WTC11 (cell line): ENCODE measurements at regions not wholly inside any gene's neighbourhood (a gene's known extent, or its start where the extent isn't known, plus 50 kb on each side); places are given as distances from the start of the nearest gene placed in this dataset.

Source experiments
- NR3C1 ChIP-seq: sonication (generic); formaldehyde crosslinking; conservative IDR thresholded peaks from 2 replicates; pipeline ENCODE4 v1.8.1; 2023; ENCODE audit warnings: low read depth, mild to moderate bottlenecking, missing genetic modification reagents
- TF ChIP-seq, protein P1 (sequence below): fragments of 200-600 bp; IDR thresholded peaks from 2 replicates; pipeline ENCODE4 v1.8.0; 2022; ENCODE audit warnings: antibody characterized with exemption
- TF ChIP-seq, protein P2 (sequence below): sonication (generic); formaldehyde crosslinking; IDR thresholded peaks from 2 replicates; pipeline ENCODE4 v1.8.1; 2023; ENCODE audit warnings: mild to moderate bottlenecking, missing genetic modification reagents

GRCh38 chr22:20641919-20642579 is 131.9 kb upstream of the SERPIND1 start:
- no peak for TF ChIP-seq NR3C1 (CRISPR knock-in tag)
- TF ChIP-seq, protein P1, sequence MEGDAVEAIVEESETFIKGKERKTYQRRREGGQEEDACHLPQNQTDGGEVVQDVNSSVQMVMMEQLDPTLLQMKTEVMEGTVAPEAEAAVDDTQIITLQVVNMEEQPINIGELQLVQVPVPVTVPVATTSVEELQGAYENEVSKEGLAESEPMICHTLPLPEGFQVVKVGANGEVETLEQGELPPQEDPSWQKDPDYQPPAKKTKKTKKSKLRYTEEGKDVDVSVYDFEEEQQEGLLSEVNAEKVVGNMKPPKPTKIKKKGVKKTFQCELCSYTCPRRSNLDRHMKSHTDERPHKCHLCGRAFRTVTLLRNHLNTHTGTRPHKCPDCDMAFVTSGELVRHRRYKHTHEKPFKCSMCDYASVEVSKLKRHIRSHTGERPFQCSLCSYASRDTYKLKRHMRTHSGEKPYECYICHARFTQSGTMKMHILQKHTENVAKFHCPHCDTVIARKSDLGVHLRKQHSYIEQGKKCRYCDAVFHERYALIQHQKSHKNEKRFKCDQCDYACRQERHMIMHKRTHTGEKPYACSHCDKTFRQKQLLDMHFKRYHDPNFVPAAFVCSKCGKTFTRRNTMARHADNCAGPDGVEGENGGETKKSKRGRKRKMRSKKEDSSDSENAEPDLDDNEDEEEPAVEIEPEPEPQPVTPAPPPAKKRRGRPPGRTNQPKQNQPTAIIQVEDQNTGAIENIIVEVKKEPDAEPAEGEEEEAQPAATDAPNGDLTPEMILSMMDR, result no peak
- TF ChIP-seq, protein P2, sequence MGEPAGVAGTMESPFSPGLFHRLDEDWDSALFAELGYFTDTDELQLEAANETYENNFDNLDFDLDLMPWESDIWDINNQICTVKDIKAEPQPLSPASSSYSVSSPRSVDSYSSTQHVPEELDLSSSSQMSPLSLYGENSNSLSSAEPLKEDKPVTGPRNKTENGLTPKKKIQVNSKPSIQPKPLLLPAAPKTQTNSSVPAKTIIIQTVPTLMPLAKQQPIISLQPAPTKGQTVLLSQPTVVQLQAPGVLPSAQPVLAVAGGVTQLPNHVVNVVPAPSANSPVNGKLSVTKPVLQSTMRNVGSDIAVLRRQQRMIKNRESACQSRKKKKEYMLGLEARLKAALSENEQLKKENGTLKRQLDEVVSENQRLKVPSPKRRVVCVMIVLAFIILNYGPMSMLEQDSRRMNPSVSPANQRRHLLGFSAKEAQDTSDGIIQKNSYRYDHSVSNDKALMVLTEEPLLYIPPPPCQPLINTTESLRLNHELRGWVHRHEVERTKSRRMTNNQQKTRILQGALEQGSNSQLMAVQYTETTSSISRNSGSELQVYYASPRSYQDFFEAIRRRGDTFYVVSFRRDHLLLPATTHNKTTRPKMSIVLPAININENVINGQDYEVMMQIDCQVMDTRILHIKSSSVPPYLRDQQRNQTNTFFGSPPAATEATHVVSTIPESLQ (CRISPR knock-in tag), result no peak
